HG03520 (cell line): ENCODE measurements at regions not wholly inside any gene's neighbourhood (a gene's known extent, or its start where the extent isn't known, plus 50 kb on each side); places are given as distances from the start of the nearest gene placed in this dataset.
"Not testable (repeated sequence)": the region's sequence is repeated elsewhere in the genome, so short reads cannot be mapped to it uniquely, and the experiment has no call there.

Experiments used
- ATAC-seq: cut with Tn5 transposase; IDR thresholded peaks from one replicate; pipeline ENCODE4 v1.9.1; 2021; ENCODE audit warnings: mild to moderate bottlenecking, moderate library complexity; ENCODE audit not compliant: unreplicated experiment

DNA sequence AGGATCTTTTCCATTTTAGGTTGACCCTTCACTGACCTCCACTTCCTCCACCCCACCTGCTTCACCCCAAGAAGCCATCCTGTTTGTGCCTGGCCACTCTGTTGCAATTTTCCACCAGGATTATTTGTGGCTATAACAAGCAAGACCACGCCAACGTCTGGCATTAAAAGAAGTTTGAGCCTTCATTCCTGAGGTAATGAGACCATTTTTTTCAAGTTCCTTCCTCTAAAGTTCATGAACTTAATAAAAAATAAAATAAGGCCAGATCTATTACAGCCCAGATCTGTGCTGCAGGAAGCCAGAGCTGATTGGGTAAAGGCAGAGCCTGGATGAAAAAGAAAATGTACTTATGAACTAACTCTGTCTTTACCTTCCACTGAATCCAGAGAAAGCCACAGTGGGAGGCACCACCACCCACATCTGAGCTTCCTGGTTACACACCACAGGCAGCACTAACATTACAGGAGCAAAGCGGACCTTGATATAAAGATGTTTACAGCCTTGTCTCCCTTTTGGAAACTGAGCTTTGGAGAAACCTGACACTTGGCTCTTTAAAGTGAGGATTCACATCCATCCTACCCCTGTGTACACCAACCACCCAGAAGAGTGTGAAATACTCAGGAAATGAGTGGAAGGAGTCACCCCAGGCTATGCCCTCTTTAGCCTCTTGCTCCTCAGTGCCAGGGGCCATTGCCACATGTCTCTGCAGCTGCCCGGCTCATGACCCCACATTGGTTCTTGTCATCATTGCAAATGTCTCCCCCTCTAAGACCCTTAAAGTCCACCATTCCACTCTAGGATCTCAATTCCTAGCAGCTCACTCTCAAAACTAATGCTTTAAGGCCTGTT lies 293.6 kb downstream of the PLPP3 start:
- no peak for ATAC-seq

GRCh38 chr1:56284928-56285327 lies 294.4 kb downstream of the PLPP3 start:
- no peak for ATAC-seq

GRCh38 chr1:56278061-56278460 lies 301.3 kb downstream of the PLPP3 start:
- no peak for ATAC-seq

DNA sequence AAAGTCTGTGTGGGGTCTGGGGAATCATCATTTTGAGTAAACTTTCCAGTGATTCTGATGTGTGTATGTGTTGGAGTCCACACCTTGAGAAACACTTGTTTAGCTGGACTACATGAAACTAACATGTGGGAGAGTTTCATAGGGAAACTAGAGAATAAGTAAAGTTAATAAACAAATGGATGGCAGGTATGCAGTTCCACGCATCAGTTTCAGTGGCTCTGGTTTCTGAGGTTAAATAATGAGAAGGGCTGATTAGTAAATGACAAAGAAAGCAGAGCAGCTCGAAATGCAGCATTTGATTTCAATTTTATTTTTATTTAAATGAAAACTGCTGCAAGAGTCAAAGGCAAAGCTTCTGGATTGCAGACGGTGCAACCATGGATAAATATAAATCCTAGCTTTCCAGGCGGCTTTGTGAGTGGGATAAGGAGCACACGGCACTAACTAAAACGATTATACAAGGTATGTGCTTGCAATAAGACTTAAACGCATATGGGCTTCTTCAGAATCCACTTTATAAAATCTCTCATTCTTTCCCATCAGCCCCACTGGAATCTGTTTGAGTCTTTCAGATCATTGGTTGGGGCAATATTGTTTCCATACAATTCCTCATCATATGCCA lies 310.7 kb downstream of the PLPP3 start:
- ATAC-seq = no peak

- no peak for ATAC-seq
These were observed 311.8 kb downstream of the PLPP3 start for GRCh38 chr1:56267611-56268010.

- no peak for ATAC-seq
These were observed 313.0 kb downstream of the PLPP3 start for GRCh38 chr1:56266359-56266758.

DNA sequence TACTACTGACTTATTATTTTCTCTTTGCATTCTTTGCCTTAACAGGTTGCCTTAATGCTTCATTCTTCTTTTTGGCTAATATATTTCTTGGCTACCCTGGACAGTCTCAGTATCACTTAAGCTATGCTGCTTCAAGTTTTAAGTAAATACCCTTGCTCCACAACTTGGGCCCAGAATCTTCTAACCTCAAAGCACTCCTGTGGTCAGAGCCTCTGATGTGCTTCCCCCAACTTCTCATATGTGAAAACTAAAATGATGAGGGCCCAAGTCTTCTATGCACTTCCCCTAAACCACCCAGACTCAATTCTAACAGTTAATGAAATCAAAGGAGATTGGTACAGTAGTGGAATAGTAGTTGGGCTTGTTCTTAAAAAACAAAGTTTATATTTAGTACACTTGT lies 314.1 kb downstream of the PLPP3 start:
- ATAC-seq = no peak

- ATAC-seq = no peak
These were observed 315.5 kb downstream of the PLPP3 start for GRCh38 chr1:56263908-56264307.

GRCh38 chr1:56258371-56258770 lies 321.0 kb downstream of the PLPP3 start:
- ATAC-seq = no peak

- ATAC-seq = no peak
These were observed 321.6 kb downstream of the PLPP3 start for GRCh38 chr1:56257726-56258125.

DNA sequence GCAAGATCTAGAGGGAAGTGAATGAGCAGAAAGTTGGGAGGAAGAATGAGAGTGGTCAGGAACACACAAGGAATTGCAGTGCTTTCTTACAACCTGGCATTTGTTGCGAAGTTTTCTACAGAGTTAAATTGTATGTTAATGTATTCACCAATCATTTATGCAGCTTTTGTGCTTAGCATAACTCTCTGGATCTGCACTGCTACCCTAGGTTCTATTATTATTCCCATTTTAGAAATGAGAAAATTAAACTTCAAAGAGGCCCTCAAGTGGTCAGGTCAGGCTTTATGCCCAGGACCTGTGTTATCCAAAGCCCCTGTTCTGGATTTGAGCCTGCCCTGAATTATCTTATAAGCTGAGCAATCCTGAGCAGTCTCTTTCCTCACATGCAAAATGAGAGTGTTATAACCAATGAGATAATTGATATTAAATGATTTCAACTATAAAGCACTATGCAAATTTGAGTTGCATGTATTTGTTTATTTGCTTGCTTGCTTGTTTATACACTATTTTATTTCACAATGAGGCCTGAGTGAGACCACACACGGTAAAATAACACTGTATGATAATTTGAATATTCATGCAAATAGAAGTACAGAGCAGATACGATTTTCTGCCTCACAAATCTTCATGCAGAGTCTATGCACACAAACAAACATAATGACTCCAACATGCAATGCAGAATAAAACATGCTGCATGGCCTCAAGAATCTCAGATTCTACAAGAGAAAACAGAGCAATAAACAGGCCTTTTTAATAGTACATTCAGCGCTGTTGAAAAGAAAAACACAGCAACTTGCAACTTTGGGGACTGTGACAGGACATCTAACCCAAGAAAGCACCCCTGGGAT lies 323.0 kb downstream of the PLPP3 start:
- no peak for ATAC-seq

GRCh38 chr1:56255516-56256152 lies 323.7 kb downstream of the PLPP3 start:
- no peak for ATAC-seq

GRCh38 chr1:56254130-56254529 lies 325.2 kb downstream of the PLPP3 start:
- no peak for ATAC-seq

GRCh38 chr1:56250809-56251208 lies 328.6 kb downstream of the PLPP3 start:
- ATAC-seq = no peak

- no peak for ATAC-seq
These were observed 330.1 kb downstream of the PLPP3 start for GRCh38 chr1:56249234-56249633.

DNA sequence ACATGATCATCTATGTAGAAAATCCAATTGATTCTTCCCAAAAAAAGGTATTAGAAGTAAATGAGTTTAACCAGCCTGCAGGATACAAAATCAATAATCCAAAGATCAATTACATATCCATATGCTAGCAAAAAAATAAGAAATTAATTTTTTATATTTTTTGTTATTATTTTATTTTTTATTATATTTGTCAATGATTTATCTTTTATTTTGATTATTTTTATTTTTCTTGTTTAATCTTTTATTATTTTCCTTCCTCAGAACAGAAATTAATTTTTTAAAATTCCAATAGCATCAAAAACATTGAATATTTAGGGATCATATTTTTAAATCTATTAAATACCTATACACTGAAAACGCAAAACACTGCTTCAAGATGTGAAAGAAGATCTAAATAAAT lies 331.2 kb downstream of the PLPP3 start:
- no peak for ATAC-seq

- not testable (repeated sequence) for ATAC-seq
These were observed 332.6 kb downstream of the PLPP3 start for GRCh38 chr1:56246726-56247125.

GRCh38 chr1:56240400-56240799 lies 339.0 kb downstream of the PLPP3 start:
- ATAC-seq = no peak

DNA sequence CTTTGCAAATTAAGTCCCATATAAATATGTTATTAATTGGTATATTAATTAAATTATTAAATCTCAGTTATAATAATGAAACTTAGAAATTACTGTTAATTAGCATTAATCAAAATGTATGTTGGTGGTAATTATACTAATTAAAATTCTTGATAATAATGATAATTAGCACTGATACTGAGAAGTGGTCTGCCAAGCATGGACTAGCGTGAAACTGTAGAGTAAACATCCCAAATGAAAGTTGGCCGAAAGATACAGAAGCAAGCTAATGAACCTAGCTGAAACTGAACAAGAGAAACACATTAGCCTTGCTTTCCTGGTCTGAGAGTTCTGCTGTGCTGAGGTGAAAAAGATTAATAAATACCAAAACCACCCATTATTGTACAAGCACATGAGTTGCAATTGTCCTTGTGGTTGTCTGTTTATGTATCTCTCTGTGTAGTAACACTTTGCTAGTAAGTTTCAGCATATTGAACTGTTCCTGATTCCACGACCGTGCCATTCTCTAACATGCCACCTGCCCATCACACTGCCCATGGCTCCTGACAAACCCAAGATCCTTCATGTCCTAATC lies 341.8 kb downstream of the PLPP3 start:
- no peak for ATAC-seq

- no peak for ATAC-seq
These were observed 342.7 kb downstream of the PLPP3 start for GRCh38 chr1:56236688-56237087.
